Left forelimb (tissue), 1 donor: ENCODE measurements at regions not wholly inside any gene's neighbourhood (a gene's known extent, or its start where the extent isn't known, plus 50 kb on each side); places are given as distances from the start of the nearest gene placed in this dataset.
A peak's percentile ranks its signal among the peaks of the same experiment; 100 is the strongest.

Source experiments
- DNase-seq: peaks from one replicate; pipeline ENCODE4 v3.0.0-alpha.2; 2018; ENCODE audit warnings: low spot score

DNA sequence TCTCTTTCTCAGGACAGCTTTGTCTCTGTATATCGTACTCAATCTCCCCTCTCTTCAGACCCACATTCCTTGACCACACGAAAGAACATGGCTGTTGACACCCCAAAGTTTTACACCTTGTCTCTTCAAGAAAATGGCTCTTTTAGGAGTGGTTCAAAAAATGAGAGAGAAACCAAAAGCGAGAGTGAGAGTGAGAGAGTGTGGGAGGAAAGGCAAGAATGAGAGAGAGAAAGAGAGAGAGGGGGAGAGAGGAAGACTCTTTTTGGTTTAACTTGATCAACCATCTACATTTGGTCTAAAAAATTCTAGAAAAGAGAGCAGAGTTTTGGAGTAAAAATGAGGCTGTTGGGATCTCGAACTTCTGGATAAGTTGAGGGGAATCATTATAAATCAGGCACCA, 581.8 kb upstream of the WWC1 start:
- no peak for DNase-seq

- no peak for DNase-seq
These were observed 580.9 kb upstream of the WWC1 start for GRCh38 chr5:167710444-167711073.

DNA sequence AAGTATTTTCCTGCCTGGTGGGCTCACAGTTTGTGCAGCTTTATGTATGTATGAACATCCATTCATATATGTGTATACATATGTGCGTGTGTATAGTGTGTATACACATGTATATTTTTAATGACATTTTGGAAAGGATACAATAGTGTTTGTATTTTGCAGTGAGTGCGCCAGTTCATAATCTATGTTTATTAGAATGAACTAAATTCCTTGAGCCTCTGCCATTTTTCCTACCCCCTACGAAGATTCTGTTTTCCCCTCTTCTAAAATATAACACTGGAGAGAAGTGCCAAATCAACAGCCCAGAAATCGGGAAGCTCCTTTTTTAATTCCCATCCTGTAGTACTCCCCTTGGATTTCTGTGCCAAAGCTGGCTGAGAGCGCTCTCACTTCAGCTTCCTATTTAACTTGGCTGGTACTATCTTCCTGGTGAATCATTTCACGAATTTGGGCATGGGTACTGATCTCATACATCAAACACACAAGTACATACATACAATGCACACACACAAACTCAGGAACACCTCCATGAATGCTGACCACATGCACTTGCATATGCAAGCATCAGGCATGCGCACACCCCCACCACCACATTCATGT, 578.4 kb upstream of the WWC1 start:
- no peak for DNase-seq

DNA sequence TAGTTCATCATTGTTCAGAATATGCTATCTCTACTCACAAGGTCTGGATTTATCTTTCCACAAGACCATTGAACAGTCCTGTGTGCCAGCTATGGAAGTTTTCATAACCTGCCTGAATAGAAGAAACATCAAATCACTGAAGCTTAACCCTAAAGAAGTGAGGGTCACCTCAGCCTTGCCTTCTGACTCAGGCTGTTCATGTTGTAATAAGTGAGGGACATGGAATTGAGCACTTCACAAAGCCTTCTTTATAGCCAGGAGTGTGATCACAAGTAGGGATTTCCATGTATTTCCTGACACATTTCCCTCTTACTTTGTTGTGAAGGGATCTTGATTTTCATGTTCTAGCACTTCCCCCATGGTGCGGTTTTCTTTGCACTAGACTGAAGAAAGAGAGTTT, 577.5 kb upstream of the WWC1 start:
- DNase-seq = no peak

DNA sequence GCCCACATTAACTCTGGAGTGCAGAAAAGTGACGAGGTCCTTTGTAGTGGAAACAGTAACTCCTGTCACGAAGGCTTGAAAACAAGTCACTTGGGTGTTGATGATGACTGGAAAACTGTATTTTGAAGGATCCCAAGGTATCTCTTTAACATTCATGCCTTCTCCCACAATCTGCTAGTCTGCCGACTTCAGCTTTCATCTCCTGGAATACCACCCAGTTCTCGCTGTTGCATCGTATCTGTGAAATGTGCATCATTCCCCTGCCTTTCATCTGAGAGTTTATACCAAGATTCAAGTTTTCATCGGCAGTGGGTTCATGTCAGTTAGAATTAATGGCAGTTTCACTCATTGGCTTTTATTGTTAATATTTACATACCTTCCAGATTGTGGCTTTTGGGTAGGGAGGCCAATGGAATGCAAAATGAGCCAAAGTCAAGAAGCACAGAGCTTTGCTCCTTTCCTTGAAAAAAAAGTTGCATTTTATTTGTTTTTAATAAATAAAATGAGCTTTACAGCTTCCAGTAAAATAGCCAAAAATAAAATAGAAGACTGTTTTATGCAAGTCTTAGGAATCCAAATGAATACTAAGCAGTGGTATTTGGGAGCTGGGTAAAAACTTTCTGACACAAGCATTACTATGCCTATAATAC, 575.2 kb upstream of the WWC1 start:
- DNase-seq = no peak

GRCh38 chr5:167720259-167720658, 571.2 kb upstream of the WWC1 start:
- no peak for DNase-seq

DNA sequence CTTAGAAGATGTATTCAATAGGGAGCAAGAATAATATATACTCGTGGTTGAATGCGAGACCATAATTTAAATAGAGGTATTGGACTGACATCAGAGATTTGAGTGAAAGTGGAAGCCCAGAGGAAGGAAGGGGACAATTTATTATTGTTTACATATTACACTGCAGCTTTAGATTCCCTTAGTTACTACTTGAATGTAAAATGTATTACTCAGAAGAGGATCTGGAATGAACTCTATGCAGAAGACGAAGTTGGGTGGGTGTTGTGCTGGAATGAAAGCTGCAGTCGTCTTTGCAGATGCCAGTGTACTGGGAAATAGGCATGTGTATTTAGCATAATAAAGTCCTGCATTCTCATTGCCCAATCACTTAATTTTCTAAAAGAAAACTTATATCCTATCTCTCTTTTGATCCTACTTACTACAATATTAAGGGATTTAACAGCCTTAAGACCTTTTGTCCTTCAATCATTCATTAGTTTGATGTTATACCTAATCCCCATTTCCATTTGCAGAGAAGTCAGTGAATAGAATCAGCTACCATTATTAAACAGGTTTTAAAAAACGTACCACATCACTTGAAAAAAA, 570.7 kb upstream of the WWC1 start:
- no peak for DNase-seq

GRCh38 chr5:167721926-167722440, 569.5 kb upstream of the WWC1 start:
- no peak for DNase-seq

DNA sequence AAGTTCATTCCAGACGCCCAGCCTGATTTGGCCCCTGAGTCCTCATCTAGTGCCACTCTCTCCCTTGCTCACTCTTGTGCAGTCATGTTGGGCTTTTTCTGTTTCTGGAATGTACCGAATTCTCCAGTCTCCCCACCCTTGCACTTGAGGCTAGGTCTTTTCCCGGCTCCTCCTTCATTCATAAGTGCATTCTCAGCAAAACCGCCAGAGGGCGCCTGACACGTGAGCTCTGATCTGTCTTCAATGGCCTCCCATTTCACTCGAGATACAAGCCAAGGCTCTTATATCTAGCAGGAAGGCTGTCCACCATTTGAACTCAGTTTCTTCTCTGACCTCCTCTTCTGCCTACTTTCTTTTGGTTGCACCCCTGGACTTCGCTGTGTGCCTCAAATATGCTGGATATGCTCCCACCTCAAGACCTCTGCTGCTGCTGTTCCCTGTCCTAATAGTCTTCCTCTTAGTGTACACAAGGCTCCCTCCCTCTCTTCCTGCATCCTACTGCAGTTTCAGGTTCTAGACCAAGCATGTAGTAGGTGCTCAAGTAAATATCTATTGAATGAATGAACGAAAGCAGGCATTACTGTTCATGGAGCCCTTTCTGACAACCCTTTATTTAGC, 568.1 kb upstream of the WWC1 start:
- DNase-seq = peak; percentile 78

GRCh38 chr5:167725264-167725663, 566.2 kb upstream of the WWC1 start:
- DNase-seq = no peak

DNA sequence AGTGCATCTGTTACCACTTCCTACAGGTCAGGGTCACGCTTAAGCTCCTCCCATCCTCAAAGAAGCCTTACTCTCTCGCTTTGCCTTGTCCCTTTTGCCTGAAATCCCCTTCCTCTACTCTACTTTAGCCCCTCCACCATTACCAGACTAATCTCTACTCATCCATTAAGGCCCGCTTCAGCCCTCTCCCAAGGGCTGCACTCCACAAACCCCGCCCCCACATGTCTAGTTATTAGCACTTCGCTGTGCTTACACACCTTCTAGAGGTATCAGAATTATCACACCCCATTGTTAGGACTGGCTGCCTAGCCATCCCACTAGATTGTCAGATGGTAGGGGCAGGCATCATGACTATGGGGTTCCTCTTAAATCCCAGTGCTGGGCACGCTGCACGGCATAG, 565.7 kb upstream of the WWC1 start:
- no peak for DNase-seq

DNA sequence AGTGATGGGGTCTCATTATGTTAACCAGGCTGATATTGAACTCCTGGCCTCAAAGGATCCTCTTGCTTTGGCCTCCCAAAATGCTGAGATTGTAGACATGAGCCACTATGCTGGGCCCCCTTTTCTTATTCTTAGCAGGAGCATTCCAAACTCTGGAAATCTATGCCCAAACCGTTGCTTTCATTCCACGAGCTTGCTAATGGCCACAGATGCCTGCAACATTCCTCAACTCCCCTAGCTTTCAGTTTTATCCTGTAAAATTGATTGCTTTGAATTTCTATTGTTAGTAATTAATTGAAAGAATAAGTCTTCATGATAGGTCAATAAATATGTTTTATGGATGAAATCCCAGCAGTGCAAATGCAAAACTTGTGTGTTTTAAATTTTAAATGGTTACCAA, 564.8 kb upstream of the WWC1 start:
- no peak for DNase-seq

GRCh38 chr5:167730121-167730520, 561.3 kb upstream of the WWC1 start:
- DNase-seq = no peak

DNA sequence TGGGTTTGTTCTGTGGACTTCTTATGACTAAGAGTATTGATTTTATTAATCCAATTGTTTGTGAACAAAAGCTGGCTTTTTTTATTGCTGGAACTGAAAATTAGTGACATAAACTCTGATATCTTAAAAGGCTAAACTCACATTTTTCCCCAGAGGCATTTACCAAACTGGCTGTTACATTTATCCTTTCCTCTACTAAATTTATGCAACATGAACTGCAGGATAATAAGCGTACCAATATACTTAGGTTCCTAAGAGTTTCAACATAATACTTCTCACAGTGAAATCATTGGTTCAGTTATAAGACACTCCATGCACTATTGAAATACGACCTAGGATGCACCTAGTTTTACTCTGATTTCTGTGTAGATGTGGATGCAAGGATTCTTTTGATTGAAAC, 560.8 kb upstream of the WWC1 start:
- DNase-seq = no peak

GRCh38 chr5:167731951-167732350, 559.5 kb upstream of the WWC1 start:
- no peak for DNase-seq

GRCh38 chr5:167732499-167732898, 558.9 kb upstream of the WWC1 start:
- DNase-seq = no peak

- DNase-seq = no peak
These were observed 554.5 kb upstream of the WWC1 start for GRCh38 chr5:167736992-167737391.

- no peak for DNase-seq
These were observed 547.6 kb upstream of the WWC1 start for GRCh38 chr5:167743695-167744464.

DNA sequence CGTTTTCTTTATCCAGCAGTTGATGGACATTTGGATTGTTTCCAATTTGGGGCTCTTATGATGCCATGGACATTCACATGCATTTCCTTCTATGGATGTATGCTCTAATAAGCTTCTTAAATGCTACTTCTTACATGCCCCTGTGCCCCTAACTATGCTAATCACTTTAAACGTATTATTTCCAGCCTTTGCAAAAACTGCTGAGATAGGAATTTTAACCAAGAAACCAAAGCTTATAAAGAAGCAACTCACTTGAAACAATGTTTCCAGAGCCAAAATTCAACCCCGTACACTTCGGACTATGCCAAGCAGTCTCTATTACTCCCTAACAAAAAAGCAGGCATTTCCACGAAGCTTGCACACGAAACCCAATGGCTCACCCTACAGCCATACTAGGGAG, 545.6 kb upstream of the WWC1 start:
- DNase-seq = no peak

DNA sequence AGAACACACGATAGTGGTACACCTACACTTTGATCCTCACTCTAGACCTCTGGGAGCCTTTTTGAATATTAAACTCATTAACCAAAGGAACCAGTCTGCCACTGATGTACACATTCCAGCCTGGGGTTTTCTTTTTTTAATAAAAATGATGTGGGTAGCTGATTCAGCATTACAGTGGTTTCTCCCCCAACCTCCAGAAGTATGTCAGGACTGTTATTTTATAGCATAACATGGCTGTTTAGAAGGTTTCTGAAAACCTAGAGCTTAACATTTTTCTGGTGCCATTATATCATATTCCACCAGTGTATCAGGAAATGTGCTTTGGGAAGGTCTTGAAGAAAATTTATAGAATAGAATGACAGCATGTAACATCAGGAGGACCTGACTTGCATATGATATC, 540.9 kb upstream of the WWC1 start:
- no peak for DNase-seq

- no peak for DNase-seq
These were observed 538.5 kb upstream of the WWC1 start for GRCh38 chr5:167752936-167753335.
